OCI-LY1 (cell line): ENCODE measurements at regions not wholly inside any gene's neighbourhood (a gene's known extent, or its start where the extent isn't known, plus 50 kb on each side); places are given as distances from the start of the nearest gene placed in this dataset.

Experiments used
- CTCF ChIP-seq: fragments of 200-600 bp; sonication (generic), shearing (Covaris generic); IDR thresholded peaks from 2 replicates; pipeline ENCODE4 v1.5.1; 2017; ENCODE audit warnings: mild to moderate bottlenecking, antibody characterized with exemption, low read length, moderate library complexity, mixed read lengths
- EZH2 ChIP-seq: fragments of 200-600 bp; sonication (generic), shearing (Covaris generic); IDR thresholded peaks from 2 replicates; pipeline ENCODE4 v1.8.0; 2017; ENCODE audit warnings: borderline replicate concordance, mixed run types, mild to moderate bottlenecking, antibody characterized with exemption, low read length, moderate library complexity, mixed read lengths

- TF ChIP-seq CTCF (peak; percentile 3; the same call in 1 of the 2 replicates), EZH2 (no peak)
Observed at GRCh38 chr1:37308031-37308960, 166.1 kb upstream of the ZC3H12A start.
